Mesendoderm (in vitro differentiated cells): ENCODE measurements at regions not wholly inside any gene's neighbourhood (a gene's known extent, or its start where the extent isn't known, plus 50 kb on each side); places are given as distances from the start of the nearest gene placed in this dataset.

Experiments used
- DNase-seq: peaks from one replicate; pipeline ENCODE4 v3.0.0; 2013
- H2AK5ac ChIP-seq: 2 replicates; pipeline ENCODE4 v1.6.1; 2013; ENCODE audit warnings: low read length, inconsistent platforms
- H2BK120ac ChIP-seq: 2 replicates; pipeline ENCODE4 v1.6.1; 2013; ENCODE audit warnings: low read depth, mild to moderate bottlenecking, low read length, moderate library complexity, mixed read lengths
- H2BK15ac ChIP-seq: replicated peaks from 2 replicates; pipeline ENCODE4 v1.6.1; 2013; ENCODE audit warnings: low read depth, mild to moderate bottlenecking, moderate library complexity
- H2BK5ac ChIP-seq: 2 replicates; pipeline ENCODE4 v1.6.1; 2013; ENCODE audit warnings: low read length, inconsistent platforms
- H3K18ac ChIP-seq: 2 replicates; pipeline ENCODE4 v1.6.1; 2013; ENCODE audit warnings: mild to moderate bottlenecking, low read length, mixed read lengths
- H3K23ac ChIP-seq: one replicate; pipeline ENCODE4 v1.6.1; 2013; ENCODE audit warnings: low read length
- H3K27ac ChIP-seq: 2 replicates; pipeline ENCODE4 v1.5.1; 2013; ENCODE audit warnings: low read depth, mild to moderate bottlenecking, inconsistent platforms, low read length, moderate library complexity
- H3K27me3 ChIP-seq: 2 replicates; pipeline ENCODE4 v1.6.1; 2013; ENCODE audit warnings: low read length, control low read depth, mild to moderate bottlenecking, inconsistent platforms; ENCODE audit not compliant: insufficient read depth, poor library complexity
- H3K36me3 ChIP-seq: 2 replicates; pipeline ENCODE4 v1.6.1; 2013; ENCODE audit warnings: low read length, inconsistent platforms; ENCODE audit not compliant: control insufficient read depth, insufficient read depth
- H3K4ac ChIP-seq: one replicate; pipeline ENCODE4 v1.6.1; 2013; ENCODE audit warnings: low read depth, mild to moderate bottlenecking, low read length, moderate library complexity
- H3K4me1 ChIP-seq: 2 replicates; pipeline ENCODE4 v1.6.1; 2013; ENCODE audit warnings: low read depth, low read length, inconsistent platforms; ENCODE audit not compliant: control insufficient read depth
- H3K4me2 ChIP-seq: 2 replicates; pipeline ENCODE4 v1.6.1; 2013; ENCODE audit warnings: low read length
- H3K4me3 ChIP-seq: 2 replicates; pipeline ENCODE4 v1.5.1; 2013; ENCODE audit warnings: mild to moderate bottlenecking, low read length
- H3K56ac ChIP-seq: one replicate; pipeline ENCODE4 v1.6.1; 2013; ENCODE audit warnings: low read length
- H3K79me1 ChIP-seq: 2 replicates; pipeline ENCODE4 v1.6.1; 2013; ENCODE audit warnings: low read length, inconsistent platforms
- H3K79me2 ChIP-seq: 2 replicates; pipeline ENCODE4 v1.6.1; 2013; ENCODE audit warnings: mild to moderate bottlenecking, low read length; ENCODE audit not compliant: control insufficient read depth, insufficient read depth
- H3K9ac ChIP-seq: 2 replicates; pipeline ENCODE4 v1.6.1; 2013; ENCODE audit warnings: low read length, inconsistent platforms
- H4K5ac ChIP-seq: one replicate; pipeline ENCODE4 v1.6.1; 2013; ENCODE audit warnings: low read length
- H4K8ac ChIP-seq: one replicate; pipeline ENCODE4 v1.6.1; 2013; ENCODE audit warnings: low read depth, mild to moderate bottlenecking, control low read depth, low read length, moderate library complexity
- WGBS: extraction: QIAGEN DNeasy Blood & Tissue Kit; methylation state at CpG from one replicate; pipeline ENCODE4 v1.1.7; 2013; ENCODE audit warnings: low lambda C conversion rate, missing lambda C conversion rate; ENCODE audit not compliant: insufficient coverage; ENCODE audit errors: extremely low coverage; 5-methylcytosine and 5-hydroxymethylcytosine counted together

DNA sequence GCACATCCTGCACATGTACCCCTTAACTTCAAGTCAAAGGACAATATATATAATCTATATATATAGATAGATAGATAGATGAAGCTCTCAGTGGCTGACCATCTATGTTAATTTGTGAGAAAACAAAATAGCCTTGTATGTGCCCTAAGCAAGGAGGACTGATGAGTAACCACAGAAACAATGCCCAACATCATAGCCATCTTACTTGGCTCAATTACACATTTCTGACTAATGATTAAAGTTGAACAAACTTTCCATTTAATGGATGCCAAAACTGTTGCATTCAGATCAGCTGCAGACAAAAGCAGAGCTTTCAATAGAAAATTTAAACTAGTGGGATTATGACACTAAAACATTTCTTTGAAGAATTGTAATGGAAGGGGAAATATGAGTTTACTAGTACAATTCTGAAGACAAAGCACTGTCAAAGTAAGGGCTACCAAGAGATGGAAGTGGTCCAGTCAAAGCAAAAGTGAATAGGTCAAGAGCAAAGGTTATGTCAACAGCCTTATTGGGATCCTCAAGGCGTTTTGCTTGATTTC is 1188.2 kb upstream of the RAG2 start:
- Histone ChIP-seq H3K36me3 (no peaks in the 10 kb centered on the region), H3K27me3 (no peaks in the 10 kb centered on the region), H2BK5ac (no peak overlapping the region), H3K18ac (no peak overlapping the region), H3K79me1 (no peaks in the 10 kb centered on the region), H2AK5ac (no peak overlapping the region), H2BK15ac (no peak overlapping the region), H3K56ac (no peak overlapping the region), H2BK120ac (no peak overlapping the region), H3K27ac (no peak overlapping the region), H3K4ac (no peak overlapping the region), H4K8ac (no peak overlapping the region), H3K9ac (no peak overlapping the region), H3K4me1 (no peaks in the 10 kb centered on the region), H3K23ac (no peak overlapping the region), H3K4me2 (no peak overlapping the region), H3K4me3 (no peak overlapping the region), H3K79me2 (no peaks in the 10 kb centered on the region), H4K5ac (no peak overlapping the region)
- DNase-seq = no peak
- WGBS = no CpG with 5 or more reads among the region's 1 CpG

DNA sequence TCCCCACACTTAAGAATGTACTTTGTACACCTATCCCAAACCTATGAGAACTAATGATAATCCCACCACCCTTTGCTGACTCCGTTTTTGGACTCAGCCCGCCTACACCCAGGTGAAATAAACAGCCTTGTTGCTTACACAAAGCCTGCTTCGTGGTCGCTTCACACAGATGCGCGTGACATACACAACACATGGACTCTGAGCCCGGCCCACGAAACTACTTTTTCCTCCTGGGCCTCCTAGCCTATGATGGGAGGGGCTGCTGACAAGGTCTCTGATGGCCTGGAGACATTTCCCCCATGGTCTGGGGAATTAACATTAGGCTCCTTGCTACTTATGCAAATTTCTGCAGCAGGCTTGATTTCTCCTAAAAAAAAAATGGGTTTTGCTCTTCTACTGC is 1176.4 kb upstream of the RAG2 start:
- Histone ChIP-seq H4K5ac (no peak overlapping the region), H3K36me3 (no peaks in the 10 kb centered on the region)

DNA sequence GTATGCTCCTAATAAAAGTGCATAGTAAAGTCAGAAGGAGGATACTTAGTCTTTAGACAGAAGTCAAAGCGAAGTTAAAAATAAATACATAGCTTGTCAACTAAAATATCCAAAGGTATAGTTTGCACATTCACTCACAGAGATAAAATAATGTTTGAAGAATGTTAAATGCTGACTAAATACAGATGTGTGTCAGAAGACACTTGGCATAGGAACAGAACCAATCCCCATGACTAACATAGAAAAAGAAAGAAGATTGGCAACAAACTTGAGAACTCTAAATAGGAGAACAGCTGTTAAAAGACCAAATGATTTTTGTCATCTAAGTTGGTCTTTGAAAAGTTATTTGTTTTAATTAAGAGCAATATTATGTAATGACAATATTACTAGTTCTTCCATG is 1172.1 kb upstream of the RAG2 start:
- WGBS = no CpG with 5 or more reads among the region's 1 CpG
- Histone ChIP-seq H3K4ac (no peak overlapping the region), H3K79me1 (no peaks in the 10 kb centered on the region), H3K27ac (no peak overlapping the region), H2BK120ac (no peak overlapping the region), H3K27me3 (no peaks in the 10 kb centered on the region), H3K4me1 (no peaks in the 10 kb centered on the region), H3K4me2 (no peak overlapping the region), H3K56ac (no peak overlapping the region), H3K79me2 (no peaks in the 10 kb centered on the region), H2AK5ac (no peak overlapping the region), H3K23ac (no peak overlapping the region), H4K8ac (no peak overlapping the region), H4K5ac (no peak overlapping the region), H3K36me3 (no peaks in the 10 kb centered on the region), H3K9ac (no peak overlapping the region), H2BK5ac (no peak overlapping the region), H3K18ac (no peak overlapping the region), H2BK15ac (no peak overlapping the region), H3K4me3 (no peak overlapping the region)
- no peak for DNase-seq

More for the DNA sequence above, 1176.4 kb upstream of the RAG2 start:
- Histone ChIP-seq H3K9ac (no peak overlapping the region), H2BK15ac (no peak overlapping the region), H3K4me2 (no peak overlapping the region), H3K56ac (no peak overlapping the region), H3K79me1 (no peaks in the 10 kb centered on the region), H3K4me3 (no peak overlapping the region), H3K4me1 (no peaks in the 10 kb centered on the region), H2AK5ac (no peak overlapping the region), H3K27me3 (no peaks in the 10 kb centered on the region), H2BK5ac (no peak overlapping the region), H3K4ac (no peak overlapping the region), H2BK120ac (no peak overlapping the region), H4K8ac (no peak overlapping the region), H3K27ac (no peak overlapping the region), H3K79me2 (no peaks in the 10 kb centered on the region), H3K18ac (no peak overlapping the region), H3K23ac (no peak overlapping the region)
- DNase-seq = no peak
- WGBS = no CpG with 5 or more reads among the region's 8 CpGs

DNA sequence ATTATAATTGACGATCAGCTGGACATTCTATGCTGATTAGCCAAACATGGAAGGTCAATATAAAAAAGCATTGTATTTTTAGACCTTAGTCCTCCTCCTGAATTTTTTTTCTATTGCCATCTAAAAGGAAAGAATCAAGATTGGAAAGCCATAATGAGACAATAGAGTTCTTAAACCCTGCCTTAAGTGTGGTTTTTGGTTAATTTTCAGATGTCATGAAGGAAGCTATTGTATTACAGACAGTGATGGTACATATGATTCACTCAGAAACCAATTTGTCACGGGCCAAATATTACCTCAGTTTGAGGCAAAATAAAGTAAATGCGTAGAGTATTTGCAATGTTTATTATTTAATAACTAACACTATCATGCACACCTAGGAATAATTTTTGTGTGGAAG is 1164.0 kb upstream of the RAG2 start:
- Histone ChIP-seq H3K18ac (no peak overlapping the region), H4K8ac (no peak overlapping the region), H3K4me3 (no peak overlapping the region), H2BK5ac (no peak overlapping the region), H3K27me3 (no peaks in the 10 kb centered on the region), H3K9ac (no peak overlapping the region), H3K79me1 (no peaks in the 10 kb centered on the region), H3K56ac (no peak overlapping the region), H3K4ac (no peak overlapping the region), H3K4me2 (no peak overlapping the region), H2BK120ac (no peak overlapping the region), H3K4me1 (no peaks in the 10 kb centered on the region), H3K79me2 (no peaks in the 10 kb centered on the region), H3K23ac (no peak overlapping the region), H4K5ac (no peak overlapping the region), H2BK15ac (no peak overlapping the region), H3K27ac (no peak overlapping the region), H3K36me3 (no peaks in the 10 kb centered on the region), H2AK5ac (no peak overlapping the region)
- no peak for DNase-seq
- no CpG with 5 or more reads among the region's 3 CpGs for WGBS

GRCh38 chr11:37755521-37755920 is 1157.5 kb upstream of the RAG2 start:
- H3K4me1 ChIP-seq = no peaks in the 10 kb centered on the region
- H3K27me3 ChIP-seq = no peaks in the 10 kb centered on the region
- DNase-seq = no peak
- no peaks in the 10 kb centered on the region for H3K36me3 ChIP-seq
- no peak overlapping the region for H2AK5ac ChIP-seq
- H2BK5ac ChIP-seq = no peak overlapping the region
- H3K4me2 ChIP-seq = no peak overlapping the region
- H3K4me3 ChIP-seq = no peak overlapping the region
- H3K9ac ChIP-seq = no peak overlapping the region
- H3K4ac ChIP-seq = no peak overlapping the region
- H3K23ac ChIP-seq = no peak overlapping the region
- H4K8ac ChIP-seq = no peak overlapping the region
- no peaks in the 10 kb centered on the region for H3K79me1 ChIP-seq
- no peaks in the 10 kb centered on the region for H3K79me2 ChIP-seq
- WGBS = no CpG with 5 or more reads among the region's 1 CpG
- no peak overlapping the region for H3K18ac ChIP-seq
- H3K56ac ChIP-seq = no peak overlapping the region
- H2BK15ac ChIP-seq = no peak overlapping the region
- H2BK120ac ChIP-seq = no peak overlapping the region
- no peak overlapping the region for H3K27ac ChIP-seq
- H4K5ac ChIP-seq = no peak overlapping the region

- Histone ChIP-seq H3K27me3 (no peaks in the 10 kb centered on the region), H3K4ac (no peak overlapping the region), H2BK120ac (no peak overlapping the region), H4K8ac (no peak overlapping the region), H3K18ac (no peak overlapping the region), H3K56ac (no peak overlapping the region), H2AK5ac (no peak overlapping the region), H3K36me3 (no peaks in the 10 kb centered on the region), H3K4me1 (no peaks in the 10 kb centered on the region), H3K4me2 (no peak overlapping the region), H3K4me3 (no peak overlapping the region), H2BK5ac (no peak overlapping the region), H3K23ac (no peak overlapping the region), H3K9ac (no peak overlapping the region), H3K79me1 (no peaks in the 10 kb centered on the region), H3K79me2 (no peaks in the 10 kb centered on the region), H2BK15ac (no peak overlapping the region), H4K5ac (no peak overlapping the region), H3K27ac (no peak overlapping the region)
- DNase-seq = peak; percentile 13
These were observed 1150.6 kb upstream of the RAG2 start for GRCh38 chr11:37748641-37749040.
